ENCODE measurements at regions not wholly inside any gene's neighbourhood (a gene's known extent, or its start where the extent isn't known, plus 50 kb on each side); places are given as distances from the start of the nearest gene placed in this dataset.

- TF ChIP-seq CTCF (IDR thresholded peaks at IDR 0.05; ENCODE audit: low read depth, low read length, poor library complexity, severe bottlenecking), result no peak
- TF ChIP-seq EZH2phosphoT487 (IDR thresholded peaks at IDR 0.05; ENCODE audit: borderline replicate concordance, low read length), result no peak
Measured at GRCh38 chr4:64205376-64205775, 203.9 kb downstream of the TECRL start.

All from DOHH2 (cell line).